GM23338 (cell line): ENCODE measurements at regions not wholly inside any gene's neighbourhood (a gene's known extent, or its start where the extent isn't known, plus 50 kb on each side); places are given as distances from the start of the nearest gene placed in this dataset.

Source experiments
- ATAC-seq: fragments of 200-7000 bp; cut with Tn5 transposase; 3 replicates; pipeline ENCODE4 v1.9.1; 2020
- DNase-seq: peaks from one replicate; pipeline ENCODE4 v3.0.0-alpha.2; 2015; ENCODE audit warnings: low spot score
- H2AFZ ChIP-seq: fragments of 200-600 bp; sonication (generic); 2 replicates; pipeline ENCODE4 v1.8.0; 2016; ENCODE audit warnings: antibody characterized with exemption, mild to moderate bottlenecking, moderate library complexity
- H3F3A ChIP-seq: fragments of 200-600 bp; sonication (generic); replicated peaks from 2 replicates; pipeline ENCODE4 v1.8.0; 2017; ENCODE audit warnings: antibody characterized with exemption, mixed run types, low read depth
- H3K27ac ChIP-seq: fragments of 200-600 bp; sonication (generic); 2 replicates; pipeline ENCODE4 v1.6.1; 2016; ENCODE audit warnings: low read depth
- H3K27me3 ChIP-seq: fragments of 200-600 bp; sonication (generic); 2 replicates; pipeline ENCODE4 v1.8.0; 2016; ENCODE audit warnings: mild to moderate bottlenecking, mixed run types, moderate library complexity; ENCODE audit not compliant: insufficient read depth
- H3K36me3 ChIP-seq: fragments of 200-600 bp; sonication (generic); 2 replicates; pipeline ENCODE4 v1.8.0; 2016; ENCODE audit warnings: mild to moderate bottlenecking; ENCODE audit not compliant: insufficient read depth
- H3K4me1 ChIP-seq: fragments of 200-600 bp; sonication (generic); 2 replicates; pipeline ENCODE4 v1.8.0; 2016; ENCODE audit warnings: mild to moderate bottlenecking, moderate library complexity; ENCODE audit not compliant: insufficient read depth
- H3K4me2 ChIP-seq: fragments of 200-600 bp; sonication (generic); 2 replicates; pipeline ENCODE4 v1.7.1; 2017; ENCODE audit warnings: mixed run types
- H3K4me3 ChIP-seq: fragments of 200-600 bp; sonication (generic); 2 replicates; pipeline ENCODE4 v1.6.1; 2016; ENCODE audit warnings: mixed run types
- H3K79me2 ChIP-seq: fragments of 200-600 bp; sonication (generic); replicated peaks from 2 replicates; pipeline ENCODE4 v1.8.0; 2017; ENCODE audit warnings: mild to moderate bottlenecking; ENCODE audit not compliant: insufficient read depth
- H3K9me2 ChIP-seq: fragments of 200-600 bp; sonication (generic); 2 replicates; pipeline ENCODE4 v1.8.0; 2017; ENCODE audit not compliant: insufficient read depth
- H4K20me1 ChIP-seq: fragments of 200-600 bp; sonication (generic); replicated peaks from 2 replicates; pipeline ENCODE4 v1.8.0; 2017; ENCODE audit warnings: mild to moderate bottlenecking; ENCODE audit not compliant: insufficient read depth
- H3K27ac Mint-ChIP-seq: 2 replicates; pipeline ENCODE4 v1.8.0; 2020; ENCODE audit warnings: inconsistent platforms, mild to moderate bottlenecking, moderate library complexity, mixed read lengths
- H3K27me3 Mint-ChIP-seq: 3 replicates; pipeline ENCODE4 v1.8.0; 2022; ENCODE audit warnings: low read depth, mild to moderate bottlenecking, moderate library complexity, mixed read lengths, inconsistent platforms; ENCODE audit not compliant: insufficient read depth, poor library complexity
- H3K36me3 Mint-ChIP-seq: 3 replicates; pipeline ENCODE4 v1.8.0; 2021; ENCODE audit warnings: low read depth, mild to moderate bottlenecking, inconsistent platforms, moderate library complexity, mixed read lengths
- H3K4me1 Mint-ChIP-seq: 3 replicates; pipeline ENCODE4 v1.8.0; 2020; ENCODE audit warnings: mild to moderate bottlenecking, inconsistent platforms, mixed read lengths
- H3K4me3 Mint-ChIP-seq: 3 replicates; pipeline ENCODE4 v1.8.0; 2021; ENCODE audit warnings: moderate library complexity, mild to moderate bottlenecking, inconsistent platforms, mixed read lengths
- H3K9me3 Mint-ChIP-seq: 3 replicates; pipeline ENCODE4 v1.8.0; 2020; ENCODE audit warnings: moderate library complexity, mild to moderate bottlenecking, inconsistent platforms, mixed read lengths
- CREB1 ChIP-seq: fragments of 250-450 bp; sonication (Bioruptor Pico); IDR thresholded peaks from 2 replicates; pipeline ENCODE4 v1.5.0; 2020; ENCODE audit warnings: low read depth, mild to moderate bottlenecking, moderate library complexity
- CTCF ChIP-seq, 2 experiments: fragments of 200-600 bp in 1 of 2; sonication (generic) in 1 of 2; conservative IDR thresholded peaks; 2 replicates each; pipeline versions ENCODE4 v1.5.1 to v1.6.1; 2016 to 2017; ENCODE audit warnings: antibody characterized with exemption in 2 of 2, low read depth in 2 of 2, mild to moderate bottlenecking in 2 of 2, moderate library complexity in 1 of 2
- EZH2phosphoT487 ChIP-seq: fragments of 200-600 bp; sonication (generic); IDR thresholded peaks from one replicate; pipeline ENCODE4 v1.8.1; 2018; ENCODE audit warnings: antibody characterized with exemption; ENCODE audit not compliant: unreplicated experiment
- JUNB ChIP-seq: IDR thresholded peaks from one replicate; pipeline ENCODE4 v1.6.1; 2016; ENCODE audit warnings: antibody characterized with exemption; ENCODE audit not compliant: unreplicated experiment
- NANOG ChIP-seq: IDR thresholded peaks from 2 replicates; pipeline ENCODE4 v1.6.1; 2016; ENCODE audit warnings: antibody characterized with exemption, borderline replicate concordance
- REST ChIP-seq: IDR thresholded peaks from one replicate; pipeline ENCODE4 v1.6.1; 2018; ENCODE audit warnings: antibody characterized with exemption; ENCODE audit not compliant: unreplicated experiment
- ZNF114 ChIP-seq: fragments of 250-450 bp; sonication (Bioruptor Pico); IDR thresholded peaks from 2 replicates; pipeline ENCODE4 v1.5.0; 2020; ENCODE audit warnings: mild to moderate bottlenecking, moderate library complexity
- ZNF331 ChIP-seq: fragments of 250-450 bp; sonication (Bioruptor Pico); IDR thresholded peaks from 2 replicates; pipeline ENCODE4 v1.5.0; 2020; ENCODE audit warnings: low read depth, mild to moderate bottlenecking, moderate library complexity

GRCh38 chr18:64653068-64653467 lies 504.2 kb upstream of the LINC00305 start:
- H3K9me2 ChIP-seq, result no peaks in the 10 kb centered on the region
- Mint-ChIP-seq H3K27ac (no peak overlapping the region), H3K4me1 (no peaks in the 10 kb centered on the region), H3K27me3 (no peaks in the 10 kb centered on the region), H3K36me3 (0 out of 3 replicates have a peak, but pooled peaks cover 2% of the 10 kb centered on the region), H3K9me3 (peaks cover 3% of the 10 kb centered on the region; the same call in 1 of the 3 replicates), H3K4me3 (no peak overlapping the region)
- H3K4me3 ChIP-seq, result no peak overlapping the region
- no peak overlapping the region for H3K27ac ChIP-seq
- TF ChIP-seq REST (no peak), JUNB (no peak), NANOG (no peak), CREB1 (CRISPR knock-in tag) (no peak), ZNF331 (CRISPR knock-in tag) (no peak), EZH2phosphoT487 (no peak), CTCF (conservative IDR thresholded peaks at IDR 0.05; ENCODE audit: low read depth in 2 of 2) (no peak), ZNF114 (CRISPR knock-in tag) (no peak)
- H3K79me2 ChIP-seq, result no peaks in the 10 kb centered on the region
- H2AFZ ChIP-seq, result no peak overlapping the region
- DNase-seq (no peak), ATAC-seq (no peak)
- no peaks in the 10 kb centered on the region for H3K4me1 ChIP-seq
- H3K4me2 ChIP-seq, result no peak overlapping the region
- H3K27me3 ChIP-seq, result no peaks in the 10 kb centered on the region
- H4K20me1 ChIP-seq, result no peaks in the 10 kb centered on the region
- no peaks in the 10 kb centered on the region for H3K36me3 ChIP-seq
- no peaks in the 10 kb centered on the region for H3F3A ChIP-seq

GRCh38 chr18:64650068-64650467 lies 501.2 kb upstream of the LINC00305 start:
- Mint-ChIP-seq H3K27me3 (no peaks in the 10 kb centered on the region), H3K4me1 (no peaks in the 10 kb centered on the region), H3K9me3 (peaks cover 24% of the 10 kb centered on the region), H3K36me3 (peaks cover 23% of the 10 kb centered on the region; the same call in 2 of the 3 replicates), H3K4me3 (no peak overlapping the region), H3K27ac (no peak overlapping the region)
- Histone ChIP-seq H3K36me3 (no peaks in the 10 kb centered on the region), H4K20me1 (no peaks in the 10 kb centered on the region), H3K79me2 (no peaks in the 10 kb centered on the region), H3K4me2 (no peak overlapping the region), H3K4me3 (no peak overlapping the region), H2AFZ (no peak overlapping the region), H3K27ac (no peak overlapping the region), H3K4me1 (no peaks in the 10 kb centered on the region), H3K9me2 (no peaks in the 10 kb centered on the region), H3F3A (no peaks in the 10 kb centered on the region), H3K27me3 (no peaks in the 10 kb centered on the region)
- TF ChIP-seq ZNF114 (CRISPR knock-in tag), result no peak
- ATAC-seq (no peak), DNase-seq (no peak)
